OCI-M2 (cell line): ENCODE measurements at regions not wholly inside any gene's neighbourhood (a gene's known extent, or its start where the extent isn't known, plus 50 kb on each side); places are given as distances from the start of the nearest gene placed in this dataset.

ENCODE experiments used
- DNase-seq: peaks from one replicate; lab custom pipeline; 2025; ENCODE audit not compliant: unreplicated experiment; lab: John Stamatoyannopoulos, UW

GRCh38 chr7:52283335-52283734 is 752.1 kb upstream of the POM121L12 start:
- no peak for DNase-seq

- DNase-seq = no peak
Observed at GRCh38 chr7:52273685-52274610, 761.5 kb upstream of the POM121L12 start.

- DNase-seq = no peak
Observed at GRCh38 chr7:52271703-52272102, 763.7 kb upstream of the POM121L12 start.

- DNase-seq = no peak
Observed at GRCh38 chr7:52270301-52270700, 765.1 kb upstream of the POM121L12 start.

- no peak for DNase-seq
Observed at GRCh38 chr7:52269669-52270068, 765.8 kb upstream of the POM121L12 start.

GRCh38 chr7:52261057-52261456 is 774.4 kb upstream of the POM121L12 start:
- no peak for DNase-seq

GRCh38 chr7:52260046-52260665 is 775.3 kb upstream of the POM121L12 start:
- DNase-seq = no peak

- DNase-seq = no peak
Observed at GRCh38 chr7:52257890-52258289, 777.5 kb upstream of the POM121L12 start.

- no peak for DNase-seq
Observed at GRCh38 chr7:52254396-52255010, 780.9 kb upstream of the POM121L12 start.

- DNase-seq = no peak
Observed at GRCh38 chr7:52253953-52254352, 781.5 kb upstream of the POM121L12 start.

GRCh38 chr7:52249741-52250140 is 785.7 kb upstream of the POM121L12 start:
- DNase-seq = no peak

GRCh38 chr7:52247518-52247917 is 787.9 kb upstream of the POM121L12 start:
- no peak for DNase-seq

GRCh38 chr7:52243685-52244084 is 791.7 kb upstream of the POM121L12 start:
- no peak for DNase-seq

GRCh38 chr7:52233248-52233647 is 802.2 kb upstream of the POM121L12 start:
- DNase-seq = no peak

- no peak for DNase-seq
Observed at GRCh38 chr7:52211930-52212329, 823.5 kb upstream of the POM121L12 start.

GRCh38 chr7:52209614-52210013 is 825.8 kb upstream of the POM121L12 start:
- no peak for DNase-seq

GRCh38 chr7:52197221-52197620 is 838.2 kb upstream of the POM121L12 start:
- no peak for DNase-seq

- DNase-seq = no peak
Observed at GRCh38 chr7:52195664-52196063, 839.8 kb upstream of the POM121L12 start.

GRCh38 chr7:52189153-52189778 is 846.2 kb upstream of the POM121L12 start:
- no peak for DNase-seq

GRCh38 chr7:52184006-52184703 is 851.3 kb upstream of the POM121L12 start:
- DNase-seq = no peak

- DNase-seq = no peak
Observed at GRCh38 chr7:52179934-52180333, 855.5 kb upstream of the POM121L12 start.
